ENCODE measurements at regions not wholly inside any gene's neighbourhood (a gene's known extent, or its start where the extent isn't known, plus 50 kb on each side); places are given as distances from the start of the nearest gene placed in this dataset.

- TF ChIP-seq CTCF (IDR thresholded peaks at IDR 0.05; ENCODE audit: extremely low read depth in 1 of 2, insufficient read depth in 1 of 2, low read depth in 1 of 2, low read length in 2 of 2) (no peak), EZH2 (IDR thresholded peaks at IDR 0.05; ENCODE audit: borderline replicate concordance, low read depth, low read length, severe bottlenecking) (no peak)
Observed at GRCh38 chr12:77120156-77121085, 55.1 kb upstream of the E2F7 start.

Data from endothelial cell of umbilical vein (primary cell).